ENCODE measurements at regions not wholly inside any gene's neighbourhood (a gene's known extent, or its start where the extent isn't known, plus 50 kb on each side); places are given as distances from the start of the nearest gene placed in this dataset.

DNA sequence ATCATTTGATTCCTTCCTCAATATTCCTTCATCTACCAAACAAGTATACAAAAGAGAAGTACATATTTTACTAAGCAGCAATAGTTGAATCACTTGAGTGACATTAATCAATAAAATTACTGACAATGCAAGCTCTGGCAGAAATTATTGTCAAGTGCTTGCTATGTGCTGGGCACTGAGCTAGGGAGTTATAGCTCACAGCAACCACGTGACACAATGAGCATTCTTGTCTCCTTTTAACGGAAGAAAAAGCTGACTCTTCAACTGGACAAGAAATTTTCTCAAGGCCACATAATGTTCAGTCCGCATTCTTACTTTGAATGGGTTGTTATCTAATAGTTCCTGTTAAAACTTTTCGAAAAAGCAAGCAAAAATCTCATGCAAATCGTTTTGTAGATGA is 500.1 kb downstream of the PYDC2 start:
- Histone ChIP-seq H3K4me1 (ENCODE audit: control insufficient read depth, insufficient read depth, low read length) (no peaks in the 10 kb centered on the region), H3K4me3 (ENCODE audit: low read depth in 2 of 2, low read length in 2 of 2) (no peak overlapping the region), H3K9me3 (ENCODE audit: control insufficient read depth, insufficient read depth, low read depth, low read length) (no peaks in the 10 kb centered on the region; the same call in 1 of the 2 replicates), H3K36me3 (ENCODE audit: control insufficient read depth, insufficient read depth, low read length) (no peaks in the 10 kb centered on the region), H3K27ac (ENCODE audit: low read length) (no peak overlapping the region), H3K27me3 (ENCODE audit: control insufficient read depth, insufficient read depth, low read length) (no peaks in the 10 kb centered on the region)
- intact Hi-C loops (cut with micrococcal nuclease; ENCODE audit: unreplicated experiment) = no loop called here
- in situ Hi-C loops (cut with HindIII; ENCODE audit: low pct_unique_long_range_greater_than_20kb, low sequenced_read_pairs) = no loop called here
- ChIA-PET CTCF (interaction anchor here (0.7 kb wide), 1 partner anchor 1580 kb away, joined by 3 read pairs; no protein-coding TSS in a partner anchor), POLR2A (no interaction called here)
- ATAC-seq (no peak), DNase-seq (ENCODE audit: low read depth, low spot score) (no peak)
- no TSS peak for BruUV-seq (replicated peaks)
- TF ChIP-seq, protein P1, sequence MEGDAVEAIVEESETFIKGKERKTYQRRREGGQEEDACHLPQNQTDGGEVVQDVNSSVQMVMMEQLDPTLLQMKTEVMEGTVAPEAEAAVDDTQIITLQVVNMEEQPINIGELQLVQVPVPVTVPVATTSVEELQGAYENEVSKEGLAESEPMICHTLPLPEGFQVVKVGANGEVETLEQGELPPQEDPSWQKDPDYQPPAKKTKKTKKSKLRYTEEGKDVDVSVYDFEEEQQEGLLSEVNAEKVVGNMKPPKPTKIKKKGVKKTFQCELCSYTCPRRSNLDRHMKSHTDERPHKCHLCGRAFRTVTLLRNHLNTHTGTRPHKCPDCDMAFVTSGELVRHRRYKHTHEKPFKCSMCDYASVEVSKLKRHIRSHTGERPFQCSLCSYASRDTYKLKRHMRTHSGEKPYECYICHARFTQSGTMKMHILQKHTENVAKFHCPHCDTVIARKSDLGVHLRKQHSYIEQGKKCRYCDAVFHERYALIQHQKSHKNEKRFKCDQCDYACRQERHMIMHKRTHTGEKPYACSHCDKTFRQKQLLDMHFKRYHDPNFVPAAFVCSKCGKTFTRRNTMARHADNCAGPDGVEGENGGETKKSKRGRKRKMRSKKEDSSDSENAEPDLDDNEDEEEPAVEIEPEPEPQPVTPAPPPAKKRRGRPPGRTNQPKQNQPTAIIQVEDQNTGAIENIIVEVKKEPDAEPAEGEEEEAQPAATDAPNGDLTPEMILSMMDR (IDR thresholded peaks at IDR 0.05) = no peak
- no peak for TF ChIP-seq POLR2AphosphoS5 (IDR thresholded peaks at IDR 0.05; ENCODE audit: low read depth, low read length)
- TF ChIP-seq SIN3A (IDR thresholded peaks at IDR 0.05; ENCODE audit: borderline replicate concordance, insufficient read depth, low read depth, low read length) = no peak
- TF ChIP-seq TCF7L2 (IDR thresholded peaks at IDR 0.05; ENCODE audit: low read depth, low read length) = no peak
- TF ChIP-seq, protein P2, sequence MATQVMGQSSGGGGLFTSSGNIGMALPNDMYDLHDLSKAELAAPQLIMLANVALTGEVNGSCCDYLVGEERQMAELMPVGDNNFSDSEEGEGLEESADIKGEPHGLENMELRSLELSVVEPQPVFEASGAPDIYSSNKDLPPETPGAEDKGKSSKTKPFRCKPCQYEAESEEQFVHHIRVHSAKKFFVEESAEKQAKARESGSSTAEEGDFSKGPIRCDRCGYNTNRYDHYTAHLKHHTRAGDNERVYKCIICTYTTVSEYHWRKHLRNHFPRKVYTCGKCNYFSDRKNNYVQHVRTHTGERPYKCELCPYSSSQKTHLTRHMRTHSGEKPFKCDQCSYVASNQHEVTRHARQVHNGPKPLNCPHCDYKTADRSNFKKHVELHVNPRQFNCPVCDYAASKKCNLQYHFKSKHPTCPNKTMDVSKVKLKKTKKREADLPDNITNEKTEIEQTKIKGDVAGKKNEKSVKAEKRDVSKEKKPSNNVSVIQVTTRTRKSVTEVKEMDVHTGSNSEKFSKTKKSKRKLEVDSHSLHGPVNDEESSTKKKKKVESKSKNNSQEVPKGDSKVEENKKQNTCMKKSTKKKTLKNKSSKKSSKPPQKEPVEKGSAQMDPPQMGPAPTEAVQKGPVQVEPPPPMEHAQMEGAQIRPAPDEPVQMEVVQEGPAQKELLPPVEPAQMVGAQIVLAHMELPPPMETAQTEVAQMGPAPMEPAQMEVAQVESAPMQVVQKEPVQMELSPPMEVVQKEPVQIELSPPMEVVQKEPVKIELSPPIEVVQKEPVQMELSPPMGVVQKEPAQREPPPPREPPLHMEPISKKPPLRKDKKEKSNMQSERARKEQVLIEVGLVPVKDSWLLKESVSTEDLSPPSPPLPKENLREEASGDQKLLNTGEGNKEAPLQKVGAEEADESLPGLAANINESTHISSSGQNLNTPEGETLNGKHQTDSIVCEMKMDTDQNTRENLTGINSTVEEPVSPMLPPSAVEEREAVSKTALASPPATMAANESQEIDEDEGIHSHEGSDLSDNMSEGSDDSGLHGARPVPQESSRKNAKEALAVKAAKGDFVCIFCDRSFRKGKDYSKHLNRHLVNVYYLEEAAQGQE (IDR thresholded peaks at IDR 0.05; ENCODE audit: insufficient read depth in 1 of 2, low read depth in 2 of 2, low read length in 1 of 2) = no peak

- ATAC-seq = no peak
- no peak for TF ChIP-seq POLR2AphosphoS5 (IDR thresholded peaks at IDR 0.05; ENCODE audit: low read depth, low read length)
- TF ChIP-seq TCF7L2 (IDR thresholded peaks at IDR 0.05; ENCODE audit: low read depth, low read length) = no peak
- TF ChIP-seq, protein P1 (IDR thresholded peaks at IDR 0.05) = no peak
- TF ChIP-seq, protein P2 (IDR thresholded peaks at IDR 0.05; ENCODE audit: insufficient read depth in 1 of 2, low read depth in 2 of 2, low read length in 1 of 2) = no peak
- TF ChIP-seq SIN3A (IDR thresholded peaks at IDR 0.05; ENCODE audit: borderline replicate concordance, insufficient read depth, low read depth, low read length) = no peak
- POLR2A ChIA-PET = no interaction called here
- H3K4me1 ChIP-seq (ENCODE audit: control insufficient read depth, insufficient read depth, low read length) = no peaks in the 10 kb centered on the region
- CTCF ChIA-PET = no interaction called here
- DNase-seq (ENCODE audit: low read depth, low spot score) = no peak
- no peak overlapping the region for H3K4me3 ChIP-seq (ENCODE audit: low read depth in 2 of 2, low read length in 2 of 2)
- H3K27me3 ChIP-seq (ENCODE audit: control insufficient read depth, insufficient read depth, low read length) = no peaks in the 10 kb centered on the region
- no peaks in the 10 kb centered on the region for H3K36me3 ChIP-seq (ENCODE audit: control insufficient read depth, insufficient read depth, low read length)
- H3K27ac ChIP-seq (ENCODE audit: low read length) = no peak overlapping the region
- in situ Hi-C loops (cut with HindIII; ENCODE audit: low pct_unique_long_range_greater_than_20kb, low sequenced_read_pairs) (no loop called here), intact Hi-C loops (cut with micrococcal nuclease; ENCODE audit: unreplicated experiment) (no loop called here)
- no peaks in the 10 kb centered on the region; the same call in 1 of the 2 replicates for H3K9me3 ChIP-seq (ENCODE audit: control insufficient read depth, insufficient read depth, low read depth, low read length)
- BruUV-seq (replicated peaks) = no TSS peak
These were observed 500.6 kb downstream of the PYDC2 start for GRCh38 chr3:191961529-191961928.

All from Panc1 (cell line).